HUES6 (cell line): ENCODE measurements at regions not wholly inside any gene's neighbourhood (a gene's known extent, or its start where the extent isn't known, plus 50 kb on each side); places are given as distances from the start of the nearest gene placed in this dataset.

ENCODE experiments used
- H3K27ac ChIP-seq: 2 replicates; pipeline ENCODE4 v1.7.0; 2013; ENCODE audit warnings: low read depth, mild to moderate bottlenecking, low read length, inconsistent platforms
- H3K27me3 ChIP-seq: 2 replicates; pipeline ENCODE4 v1.6.1; 2013; ENCODE audit warnings: low read length; ENCODE audit not compliant: control insufficient read depth, insufficient read depth
- H3K36me3 ChIP-seq: 2 replicates; pipeline ENCODE4 v1.6.1; 2013; ENCODE audit warnings: low read length; ENCODE audit not compliant: control insufficient read depth, insufficient read depth
- H3K4me1 ChIP-seq: 2 replicates; pipeline ENCODE4 v1.6.1; 2013; ENCODE audit warnings: low read length; ENCODE audit not compliant: control insufficient read depth, insufficient read depth
- H3K4me3 ChIP-seq: 2 replicates; pipeline ENCODE4 v1.5.1; 2013; ENCODE audit warnings: low read depth, low read length
- H3K9ac ChIP-seq: one replicate; pipeline ENCODE4 v1.6.1; 2013; ENCODE audit warnings: mild to moderate bottlenecking, low read length
- H3K9me3 ChIP-seq: 2 replicates; pipeline ENCODE4 v1.6.1; 2013; ENCODE audit warnings: low read depth, low read length; ENCODE audit not compliant: control insufficient read depth, insufficient read depth

DNA sequence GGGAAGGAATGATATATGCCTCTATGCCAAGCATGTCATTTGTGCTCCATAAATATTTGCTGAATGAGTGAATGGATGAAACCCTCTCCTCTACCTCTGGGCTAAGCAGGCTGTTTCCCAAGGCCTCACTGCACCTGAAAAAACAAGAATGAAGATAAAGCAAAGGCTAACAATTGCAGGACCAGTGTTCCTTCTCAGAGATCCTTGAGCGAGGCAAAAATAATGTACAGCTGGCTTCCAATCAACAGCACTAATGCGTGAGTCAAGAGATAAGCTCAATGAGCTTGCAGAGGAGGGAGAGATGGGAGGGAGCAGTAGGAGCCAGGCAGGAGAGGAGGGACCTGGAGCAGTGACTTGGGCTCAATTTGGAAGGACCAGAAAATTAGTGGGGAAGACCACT lies 144.5 kb upstream of the NFE2L3 start:
- Histone ChIP-seq H3K4me3 (no peak overlapping the region), H3K27me3 (no peaks in the 10 kb centered on the region), H3K36me3 (no peaks in the 10 kb centered on the region), H3K4me1 (no peaks in the 10 kb centered on the region), H3K9ac (no peak overlapping the region), H3K27ac (no peak overlapping the region), H3K9me3 (peaks cover 26% of the 10 kb centered on the region)

DNA sequence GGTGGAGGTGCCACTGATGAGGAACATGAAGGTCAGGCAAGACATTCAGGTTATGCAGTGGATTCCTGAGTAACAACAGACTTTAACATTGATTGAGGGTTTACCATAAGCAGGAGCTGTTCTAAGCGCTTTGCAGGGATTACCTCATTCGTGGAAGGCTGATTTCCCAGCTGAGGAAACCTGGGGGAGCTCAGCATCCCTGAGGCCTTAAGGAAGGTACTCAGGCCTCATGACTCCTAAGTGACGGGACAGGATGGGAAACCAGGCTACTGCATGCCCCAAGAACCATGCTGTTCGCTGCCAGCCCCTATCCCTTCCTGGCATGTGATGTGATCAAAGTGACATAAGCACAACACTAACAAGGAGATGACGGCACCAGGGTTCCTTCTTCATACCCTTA lies 143.6 kb upstream of the NFE2L3 start:
- Histone ChIP-seq H3K27me3 (no peaks in the 10 kb centered on the region), H3K9me3 (peaks cover 26% of the 10 kb centered on the region), H3K4me1 (no peaks in the 10 kb centered on the region), H3K9ac (no peak overlapping the region), H3K36me3 (no peaks in the 10 kb centered on the region), H3K4me3 (no peak overlapping the region), H3K27ac (no peak overlapping the region)

DNA sequence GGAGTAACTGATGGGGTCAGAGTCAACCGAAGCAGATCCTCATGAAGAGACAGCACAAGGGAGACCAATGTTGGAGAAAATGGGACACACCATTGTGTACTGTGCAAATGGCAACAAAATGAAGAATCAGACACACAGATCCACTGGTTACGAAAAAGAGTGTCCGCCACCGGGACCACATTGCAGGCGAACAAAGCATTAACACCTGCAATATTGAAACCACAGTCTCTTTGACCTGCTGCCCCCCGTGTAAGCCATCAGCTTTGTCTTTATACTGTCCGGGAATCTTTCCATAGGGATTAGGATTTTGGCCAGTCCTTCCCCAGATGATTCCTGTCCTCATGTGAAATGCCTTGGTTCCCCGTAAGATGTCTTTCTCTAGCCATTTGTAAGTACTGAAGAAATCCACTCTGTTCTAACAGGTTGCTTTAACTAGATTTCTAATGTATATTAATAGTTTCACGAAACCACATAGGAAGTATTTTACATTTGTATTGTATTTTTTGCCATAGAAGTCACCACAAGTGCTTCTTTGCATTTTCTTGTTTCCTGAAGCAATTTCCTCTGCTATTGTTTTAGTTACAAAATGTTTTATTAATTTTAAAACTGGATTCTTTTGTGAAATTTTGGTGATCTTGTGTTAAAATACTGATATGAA lies 140.8 kb upstream of the NFE2L3 start:
- Histone ChIP-seq H3K4me1 (no peaks in the 10 kb centered on the region), H3K9me3 (peaks cover 30% of the 10 kb centered on the region), H3K9ac (no peak overlapping the region), H3K27me3 (no peaks in the 10 kb centered on the region), H3K27ac (no peak overlapping the region), H3K36me3 (no peaks in the 10 kb centered on the region), H3K4me3 (no peak overlapping the region)

DNA sequence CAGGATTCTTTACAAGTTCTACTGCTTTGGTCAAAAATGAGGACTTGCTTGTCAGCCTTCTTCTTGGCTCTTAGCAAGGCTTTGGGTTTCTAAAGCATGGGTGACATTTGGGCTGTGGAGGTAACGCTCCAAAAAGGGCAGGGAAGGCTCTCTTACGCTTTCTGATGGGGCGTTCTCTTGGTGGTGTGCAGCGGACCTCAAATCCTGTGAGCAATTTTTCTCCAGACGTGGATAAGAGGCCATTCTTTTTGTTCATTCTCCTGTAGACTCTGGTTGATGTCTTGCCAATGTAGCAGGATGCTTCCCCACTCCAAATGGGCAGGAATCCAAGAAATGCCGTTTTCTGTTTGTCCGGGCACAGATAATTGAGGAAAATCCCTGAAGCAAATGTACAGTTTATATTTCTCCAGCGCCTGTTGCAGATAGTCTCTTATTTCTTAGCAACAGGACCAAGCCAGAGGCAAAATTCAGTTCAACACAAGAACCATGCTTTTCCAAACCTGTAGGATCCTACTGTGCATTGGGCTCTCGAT lies 138.4 kb upstream of the NFE2L3 start:
- H3K36me3 ChIP-seq: no peaks in the 10 kb centered on the region
- no peak overlapping the region for H3K27ac ChIP-seq
- no peaks in the 10 kb centered on the region for H3K27me3 ChIP-seq
- H3K4me3 ChIP-seq: no peak overlapping the region
- peaks cover 36% of the 10 kb centered on the region for H3K9me3 ChIP-seq
- no peaks in the 10 kb centered on the region for H3K4me1 ChIP-seq
- H3K9ac ChIP-seq: no peak overlapping the region

DNA sequence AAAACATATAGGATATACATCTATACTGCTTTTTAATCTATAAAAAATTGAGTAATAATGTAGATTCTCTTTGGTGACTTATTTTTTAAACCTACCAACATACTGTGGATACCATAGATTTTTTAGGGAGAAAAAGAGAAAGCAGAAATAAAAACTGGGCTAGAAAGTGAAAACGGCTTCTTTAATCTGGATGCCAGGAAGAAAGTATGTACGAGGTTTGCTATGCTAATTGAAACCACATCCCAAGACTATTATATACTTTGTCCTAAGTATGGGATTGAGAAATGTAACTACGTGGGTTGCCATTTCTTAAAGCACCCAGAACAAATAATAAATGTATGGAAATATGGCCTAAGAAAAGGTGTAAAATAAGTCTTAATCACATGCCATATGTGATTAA lies 129.0 kb upstream of the NFE2L3 start:
- Histone ChIP-seq H3K4me1 (peaks cover 5% of the 10 kb centered on the region; the same call in 1 of the 2 replicates), H3K9me3 (no peaks in the 10 kb centered on the region)

DNA sequence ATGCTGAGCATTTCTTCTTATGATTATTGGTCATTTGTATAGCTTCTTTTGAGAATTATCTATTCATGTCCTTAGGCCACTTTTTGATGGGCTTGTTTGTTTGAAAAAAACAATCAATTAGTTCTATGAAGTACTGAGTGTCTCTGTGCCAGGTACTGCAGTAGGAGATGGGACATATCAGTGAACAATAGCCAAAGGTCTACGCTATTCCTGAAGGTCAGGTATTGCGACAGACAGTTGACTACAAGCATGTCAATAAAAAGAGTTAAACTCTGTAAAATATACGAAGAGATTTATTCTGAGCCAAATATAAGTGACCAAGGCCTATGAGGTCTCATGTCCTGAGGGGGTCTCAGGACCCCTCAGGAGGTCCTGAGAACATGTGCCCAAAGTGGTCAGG lies 122.1 kb upstream of the NFE2L3 start:
- Histone ChIP-seq H3K36me3 (no peaks in the 10 kb centered on the region), H3K9me3 (no peaks in the 10 kb centered on the region), H3K4me1 (no peaks in the 10 kb centered on the region), H3K4me3 (no peak overlapping the region), H3K27me3 (no peaks in the 10 kb centered on the region), H3K27ac (no peak overlapping the region), H3K9ac (no peak overlapping the region)

More for the DNA sequence above, 129.0 kb upstream of the NFE2L3 start:
- no peaks in the 10 kb centered on the region for H3K27me3 ChIP-seq
- H3K4me3 ChIP-seq: no peak overlapping the region
- H3K9ac ChIP-seq: no peak overlapping the region
- H3K27ac ChIP-seq: no peak overlapping the region
- no peaks in the 10 kb centered on the region for H3K36me3 ChIP-seq

DNA sequence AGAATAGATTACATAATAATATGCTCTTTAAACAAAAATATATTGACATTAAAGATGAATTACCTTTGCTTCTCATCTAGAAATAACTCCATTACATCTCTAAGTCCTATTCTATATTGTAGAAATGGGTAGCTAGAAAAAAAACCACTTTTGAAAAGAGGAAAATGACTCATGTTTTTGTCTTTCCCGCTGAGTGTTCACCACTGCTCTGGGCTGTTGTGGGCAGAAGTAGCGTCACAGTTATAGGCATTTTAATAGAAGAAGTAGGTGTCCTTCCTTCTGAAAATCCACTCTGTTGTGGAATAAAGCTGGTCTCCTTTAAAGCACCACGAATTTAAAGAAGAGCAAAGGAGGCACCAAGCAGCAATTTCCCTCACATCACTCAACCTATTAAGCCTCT lies 117.6 kb upstream of the NFE2L3 start:
- no peak overlapping the region for H3K9ac ChIP-seq
- no peaks in the 10 kb centered on the region for H3K4me1 ChIP-seq
- no peak overlapping the region for H3K27ac ChIP-seq
- no peaks in the 10 kb centered on the region for H3K27me3 ChIP-seq
- H3K36me3 ChIP-seq: no peaks in the 10 kb centered on the region
- H3K9me3 ChIP-seq: no peaks in the 10 kb centered on the region
- H3K4me3 ChIP-seq: no peak overlapping the region

DNA sequence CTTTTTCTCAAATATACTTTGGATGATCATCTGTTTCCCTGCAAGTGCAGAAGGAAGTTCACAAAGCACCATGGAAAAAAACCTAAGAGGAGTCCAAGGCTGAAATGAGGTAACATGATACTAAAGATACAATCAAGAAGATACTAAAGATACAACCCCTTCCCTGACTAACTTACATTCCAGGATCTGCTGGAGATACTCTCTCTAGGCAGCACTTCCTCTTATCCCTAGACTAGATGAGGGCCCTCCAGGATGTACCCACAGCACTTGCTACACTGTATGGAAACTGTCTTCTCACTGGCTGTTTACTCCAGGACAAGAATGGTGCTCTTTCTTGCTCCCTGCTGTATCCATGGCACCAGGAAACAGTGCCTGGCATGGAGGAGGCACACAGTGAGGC lies 116.4 kb upstream of the NFE2L3 start:
- no peaks in the 10 kb centered on the region for H3K4me1 ChIP-seq
- H3K9ac ChIP-seq: no peak overlapping the region
- no peak overlapping the region for H3K27ac ChIP-seq
- H3K9me3 ChIP-seq: no peaks in the 10 kb centered on the region
- H3K27me3 ChIP-seq: no peaks in the 10 kb centered on the region
- no peak overlapping the region for H3K4me3 ChIP-seq
- no peaks in the 10 kb centered on the region for H3K36me3 ChIP-seq

DNA sequence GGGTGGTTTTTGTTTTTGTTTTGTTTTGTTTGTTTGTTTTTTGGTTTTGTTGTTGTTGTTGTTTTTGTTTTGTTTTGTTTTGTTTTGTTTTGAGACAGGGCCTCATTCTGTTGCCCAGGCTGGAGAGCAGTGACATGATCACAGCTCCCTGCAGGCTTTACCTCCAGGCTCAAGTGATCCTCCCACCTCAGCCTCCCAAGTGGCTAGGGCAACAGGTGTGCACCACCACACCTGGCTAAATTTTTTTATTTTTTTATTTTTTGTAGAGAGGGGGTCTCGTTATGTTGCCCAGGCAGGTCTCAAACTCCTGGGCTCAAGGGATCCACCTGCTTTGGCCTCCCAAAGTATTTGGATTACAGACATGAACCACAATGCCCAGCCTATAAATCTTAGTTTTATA lies 115.9 kb upstream of the NFE2L3 start:
- Histone ChIP-seq H3K36me3 (no peaks in the 10 kb centered on the region), H3K27ac (no peak overlapping the region), H3K27me3 (no peaks in the 10 kb centered on the region), H3K9me3 (no peaks in the 10 kb centered on the region), H3K4me3 (no peak overlapping the region), H3K9ac (no peak overlapping the region), H3K4me1 (no peaks in the 10 kb centered on the region)

DNA sequence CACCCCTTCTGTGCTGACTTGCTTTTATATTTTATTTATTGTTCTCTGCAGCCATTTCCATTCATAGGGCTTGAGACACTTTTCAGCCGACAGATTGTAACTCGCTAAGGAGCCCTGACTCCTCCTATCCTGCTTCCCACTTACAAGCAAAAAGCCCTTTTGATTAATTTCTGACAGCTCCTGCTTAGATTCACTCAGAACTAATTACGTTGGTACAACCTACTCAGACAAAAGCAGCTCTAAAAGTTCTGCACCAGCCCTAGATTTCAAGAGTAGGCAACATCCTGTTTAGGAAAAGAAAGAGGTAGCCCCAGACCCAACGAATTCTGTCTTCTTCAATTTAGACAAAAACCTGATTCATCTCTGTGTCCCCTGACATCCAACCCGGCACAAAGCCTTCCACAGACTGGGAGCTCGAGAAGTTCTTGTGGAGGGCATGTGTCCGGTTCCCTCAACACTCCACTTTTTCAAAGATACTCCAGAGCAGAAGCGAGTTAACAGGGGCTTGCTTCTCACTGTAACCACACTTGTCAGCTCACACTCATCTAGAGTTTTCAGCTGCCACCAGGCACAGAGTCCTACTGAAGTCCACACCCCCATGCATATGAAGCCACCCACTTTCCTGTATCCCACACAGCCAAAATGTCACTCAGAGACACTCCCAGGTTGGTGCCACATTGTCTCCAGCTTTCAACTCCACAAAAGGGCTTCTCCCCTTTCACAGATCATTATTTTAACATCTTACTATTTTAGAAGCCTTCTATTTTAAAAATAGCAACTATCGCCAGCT lies 113.6 kb upstream of the NFE2L3 start:
- Histone ChIP-seq H3K4me3 (no peak overlapping the region), H3K9me3 (no peaks in the 10 kb centered on the region), H3K4me1 (no peaks in the 10 kb centered on the region), H3K27ac (no peak overlapping the region), H3K9ac (no peak overlapping the region), H3K27me3 (no peaks in the 10 kb centered on the region), H3K36me3 (no peaks in the 10 kb centered on the region)

DNA sequence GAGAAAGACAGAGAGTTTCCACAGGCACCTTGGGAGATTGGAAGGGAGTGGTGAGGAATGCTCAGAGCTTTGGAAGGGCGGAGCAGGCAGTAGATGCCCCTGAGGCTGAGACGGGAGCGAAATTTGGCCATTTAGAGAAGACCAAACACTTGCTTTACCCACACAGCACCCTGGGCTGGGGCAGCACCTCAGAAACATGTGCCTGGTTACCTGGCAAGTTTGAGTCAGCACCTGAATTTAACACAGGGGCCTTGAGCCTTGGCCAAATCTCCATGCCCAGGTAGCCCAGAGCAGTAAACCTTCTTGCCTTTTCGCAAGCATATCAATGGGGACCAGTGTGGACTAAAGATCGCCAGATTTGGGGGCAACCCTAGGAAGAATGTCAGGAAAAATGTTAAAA lies 111.9 kb upstream of the NFE2L3 start:
- H3K27me3 ChIP-seq: no peaks in the 10 kb centered on the region
- no peak overlapping the region for H3K9ac ChIP-seq
- no peak overlapping the region for H3K27ac ChIP-seq
- no peaks in the 10 kb centered on the region for H3K9me3 ChIP-seq
- no peaks in the 10 kb centered on the region for H3K4me1 ChIP-seq
- no peaks in the 10 kb centered on the region for H3K36me3 ChIP-seq
- no peak overlapping the region for H3K4me3 ChIP-seq
